Activated T-cell treated with anti-CD3 and anti-CD28 coated beads for 24 hours (primary cell): ENCODE measurements at regions not wholly inside any gene's neighbourhood (a gene's known extent, or its start where the extent isn't known, plus 50 kb on each side); places are given as distances from the start of the nearest gene placed in this dataset.

Experiments used
- DNase-seq: peaks from one replicate; pipeline ENCODE4 v3.0.0-alpha.2; 2020; ENCODE audit warnings: low read depth

- DNase-seq: no peak
Measured at GRCh38 chr5:57618767-57619381, 136.3 kb upstream of the ACTBL2 start.

GRCh38 chr5:57613741-57614140 lies 131.1 kb upstream of the ACTBL2 start:
- no peak for DNase-seq

- DNase-seq: no peak
Measured at GRCh38 chr5:57611177-57611576, 128.6 kb upstream of the ACTBL2 start.

- no peak for DNase-seq
Measured at GRCh38 chr5:57608542-57608941, 125.9 kb upstream of the ACTBL2 start.

GRCh38 chr5:57601996-57602395 lies 119.4 kb upstream of the ACTBL2 start:
- DNase-seq: no peak

- DNase-seq: no peak
Measured at GRCh38 chr5:57600321-57600720, 117.7 kb upstream of the ACTBL2 start.

GRCh38 chr5:57598756-57599155 lies 116.1 kb upstream of the ACTBL2 start:
- no peak for DNase-seq

GRCh38 chr5:57598097-57598496 lies 115.5 kb upstream of the ACTBL2 start:
- no peak for DNase-seq

GRCh38 chr5:57595523-57595991 lies 112.9 kb upstream of the ACTBL2 start:
- DNase-seq: no peak

GRCh38 chr5:57594436-57594835 lies 111.8 kb upstream of the ACTBL2 start:
- no peak for DNase-seq

GRCh38 chr5:57592236-57592635 lies 109.6 kb upstream of the ACTBL2 start:
- DNase-seq: no peak

- no peak for DNase-seq
Measured at GRCh38 chr5:57586649-57587048, 104.0 kb upstream of the ACTBL2 start.

- no peak for DNase-seq
Measured at GRCh38 chr5:57582578-57583070, 100.0 kb upstream of the ACTBL2 start.

- no peak for DNase-seq
Measured at GRCh38 chr5:57581772-57582171, 99.2 kb upstream of the ACTBL2 start.

- no peak for DNase-seq
Measured at GRCh38 chr5:57581222-57581621, 98.6 kb upstream of the ACTBL2 start.

- no peak for DNase-seq
Measured at GRCh38 chr5:57577432-57578175, 95.0 kb upstream of the ACTBL2 start.

GRCh38 chr5:57576317-57576716 lies 93.7 kb upstream of the ACTBL2 start:
- DNase-seq: no peak

- DNase-seq: no peak
Measured at GRCh38 chr5:57575839-57576238, 93.2 kb upstream of the ACTBL2 start.

GRCh38 chr5:57572461-57572860 lies 89.8 kb upstream of the ACTBL2 start:
- DNase-seq: no peak

GRCh38 chr5:57569601-57570000 lies 87.0 kb upstream of the ACTBL2 start:
- DNase-seq: no peak

- DNase-seq: no peak
Measured at GRCh38 chr5:57568136-57568535, 85.5 kb upstream of the ACTBL2 start.

- no peak for DNase-seq
Measured at GRCh38 chr5:57566914-57567313, 84.3 kb upstream of the ACTBL2 start.

GRCh38 chr5:57561231-57561842 lies 78.7 kb upstream of the ACTBL2 start:
- no peak for DNase-seq
